HEK293 (cell line): ENCODE measurements at regions not wholly inside any gene's neighbourhood (a gene's known extent, or its start where the extent isn't known, plus 50 kb on each side); places are given as distances from the start of the nearest gene placed in this dataset.

Source experiments
- CTCF ChIA-PET: fragments of 350-600 bp; formaldehyde crosslinking; extraction: SDS; loops from one replicate; lab custom pipeline; 2021; ENCODE audit warnings: antibody characterized with exemption; lab: Yijun Ruan, JAX
- POLR2A ChIA-PET: fragments of 300-600 bp; formaldehyde crosslinking; extraction: SDS; loops from one replicate; lab custom pipeline; 2020; ENCODE audit warnings: antibody characterized with exemption, inconsistent platforms; lab: Yijun Ruan, JAX
- H3K27ac ChIP-seq: fragments of 200-500 bp; sonication (Bioruptor generic); 2 replicates; pipeline ENCODE4 v1.5.1; 2014; ENCODE audit warnings: low read depth, low read length, control low read depth, inconsistent platforms; ENCODE audit errors: extremely low read depth
- H3K36me3 ChIP-seq, 2 experiments: fragments of 200-500 bp in 1 of 2; sonication (Bioruptor generic) in 1 of 2; 1 replicate in 1 of 2; 2 replicates in 1 of 2; pipeline ENCODE4 v1.5.1; 2014 to 2017; ENCODE audit warnings: inconsistent platforms in 2 of 2, low read length in 2 of 2; ENCODE audit not compliant: control insufficient read depth in 2 of 2, insufficient read depth in 1 of 2
- H3K4me1 ChIP-seq: fragments of 200-500 bp; sonication (Bioruptor generic); 2 replicates; pipeline ENCODE4 v1.5.1; 2014; ENCODE audit warnings: mild to moderate bottlenecking, low read length, inconsistent platforms; ENCODE audit not compliant: control insufficient read depth, insufficient read depth
- H3K4me3 ChIP-seq: 2 replicates; pipeline ENCODE4 v1.5.1; 2011; ENCODE audit warnings: low read depth, mild to moderate bottlenecking, control low read depth, low read length, moderate library complexity
- H3K9me3 ChIP-seq: fragments of 200-500 bp; sonication (Bioruptor generic); 2 replicates; pipeline ENCODE4 v1.5.1; 2014; ENCODE audit warnings: low read depth, low read length, inconsistent platforms; ENCODE audit not compliant: control insufficient read depth, insufficient read depth
- GLI4 ChIP-seq: fragments of 450-650 bp; formaldehyde crosslinking; IDR thresholded peaks from 2 replicates; pipeline ENCODE4 v1.5.1; 2016; ENCODE audit warnings: missing biosample characterization, missing genetic modification characterization
- YY1 ChIP-seq: fragments of 450-650 bp; formaldehyde crosslinking; IDR thresholded peaks from 2 replicates; pipeline ENCODE4 v1.5.1; 2018; ENCODE audit warnings: missing biosample characterization, missing genetic modification characterization
- ZBTB21 ChIP-seq: fragments of 450-650 bp; formaldehyde crosslinking; IDR thresholded peaks from 2 replicates; pipeline ENCODE4 v1.5.1; 2017; ENCODE audit warnings: missing biosample characterization, missing genetic modification characterization
- ZFHX2 ChIP-seq: fragments of 450-650 bp; formaldehyde crosslinking; conservative IDR thresholded peaks from 2 replicates; pipeline ENCODE4 v1.5.1; 2016; ENCODE audit warnings: missing biosample characterization, missing genetic modification characterization
- ZNF121 ChIP-seq: fragments of 450-650 bp; formaldehyde crosslinking; IDR thresholded peaks from 2 replicates; pipeline ENCODE4 v1.5.1; 2016; ENCODE audit warnings: missing biosample characterization, missing genetic modification characterization
- ZNF221 ChIP-seq: fragments of 450-650 bp; formaldehyde crosslinking; IDR thresholded peaks from 2 replicates; pipeline ENCODE4 v1.5.1; 2017; ENCODE audit warnings: missing biosample characterization, missing genetic modification characterization, borderline replicate concordance
- ZNF341 ChIP-seq: fragments of 450-650 bp; formaldehyde crosslinking; IDR thresholded peaks from 2 replicates; pipeline ENCODE4; 2016; ENCODE audit warnings: low read depth, missing biosample characterization, missing genetic modification characterization
- ZNF350 ChIP-seq: fragments of 450-650 bp; formaldehyde crosslinking; IDR thresholded peaks from 2 replicates; pipeline ENCODE4 v1.5.0; 2017; ENCODE audit warnings: missing biosample characterization, mild to moderate bottlenecking, missing genetic modification characterization
- ZNF366 ChIP-seq: fragments of 450-650 bp; formaldehyde crosslinking; conservative IDR thresholded peaks from 2 replicates; pipeline ENCODE4 v1.5.1; 2016; ENCODE audit warnings: missing biosample characterization, missing genetic modification characterization
- ZNF37A ChIP-seq: fragments of 450-650 bp; IDR thresholded peaks from 2 replicates; pipeline ENCODE4 v1.5.1; 2018; ENCODE audit warnings: missing biosample characterization, missing genetic modification characterization
- ZNF426 ChIP-seq: fragments of 450-650 bp; formaldehyde crosslinking; IDR thresholded peaks from 2 replicates; pipeline ENCODE4 v1.5.1; 2017; ENCODE audit warnings: missing biosample characterization, missing genetic modification characterization, mild to moderate bottlenecking, inconsistent platforms, moderate library complexity
- ZNF549 ChIP-seq: fragments of 450-650 bp; IDR thresholded peaks from 2 replicates; pipeline ENCODE4 v1.5.1; 2018; ENCODE audit warnings: missing biosample characterization, missing genetic modification characterization, mild to moderate bottlenecking, inconsistent platforms, moderate library complexity
- ZXDB ChIP-seq: fragments of 450-650 bp; formaldehyde crosslinking; IDR thresholded peaks from 2 replicates; pipeline ENCODE4 v1.5.1; 2016; ENCODE audit warnings: missing biosample characterization, missing genetic modification characterization
- TF ChIP-seq, protein P1 (sequence below): fragments of 450-650 bp; IDR thresholded peaks from 2 replicates; pipeline ENCODE4 v1.5.1; 2018; ENCODE audit warnings: missing biosample characterization, mild to moderate bottlenecking, missing genetic modification characterization
- TF ChIP-seq, protein P2 (sequence below): fragments of 450-650 bp; formaldehyde crosslinking; IDR thresholded peaks from 2 replicates; pipeline ENCODE4 v1.5.1; 2016; ENCODE audit warnings: missing biosample characterization, missing genetic modification characterization
- TF ChIP-seq, protein P3 (sequence below): fragments of 450-650 bp; formaldehyde crosslinking; IDR thresholded peaks from 2 replicates; pipeline ENCODE4 v1.5.1; 2017; ENCODE audit warnings: missing biosample characterization, missing genetic modification characterization
- TF ChIP-seq, protein P4 (sequence below): fragments of 450-650 bp; formaldehyde crosslinking; IDR thresholded peaks from 2 replicates; pipeline ENCODE4 v1.5.1; 2016; ENCODE audit warnings: missing biosample characterization, missing genetic modification characterization, borderline replicate concordance

DNA sequence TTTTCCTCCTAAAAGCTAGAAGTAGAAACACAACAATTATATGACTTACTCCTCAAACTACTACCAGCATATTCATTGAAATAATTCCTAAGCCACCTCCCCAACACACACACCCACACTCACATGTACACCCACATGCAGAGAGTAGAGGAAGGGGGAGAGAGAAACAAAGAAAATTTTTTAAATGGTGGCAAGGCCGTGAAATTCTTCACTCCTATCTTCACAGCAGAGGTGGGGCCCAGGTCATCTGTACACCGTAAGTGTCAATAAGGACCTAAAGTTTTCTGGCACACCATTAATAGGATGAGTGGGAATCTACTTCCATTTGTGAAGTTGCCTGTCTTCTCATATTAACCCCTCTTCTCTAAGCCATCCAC lies 73.9 kb upstream of the EGLN3 start:
- CTCF ChIA-PET, result no interaction called here
- POLR2A ChIA-PET, result no interaction called here
- Histone ChIP-seq H3K27ac (no peak overlapping the region), H3K4me3 (no peak overlapping the region), H3K36me3 (no peaks in the 10 kb centered on the region), H3K9me3 (no peaks in the 10 kb centered on the region)
- peak; percentile 29 for TF ChIP-seq ZFHX2 (tag by site-specific recombination)
- TF ChIP-seq, protein P1, sequence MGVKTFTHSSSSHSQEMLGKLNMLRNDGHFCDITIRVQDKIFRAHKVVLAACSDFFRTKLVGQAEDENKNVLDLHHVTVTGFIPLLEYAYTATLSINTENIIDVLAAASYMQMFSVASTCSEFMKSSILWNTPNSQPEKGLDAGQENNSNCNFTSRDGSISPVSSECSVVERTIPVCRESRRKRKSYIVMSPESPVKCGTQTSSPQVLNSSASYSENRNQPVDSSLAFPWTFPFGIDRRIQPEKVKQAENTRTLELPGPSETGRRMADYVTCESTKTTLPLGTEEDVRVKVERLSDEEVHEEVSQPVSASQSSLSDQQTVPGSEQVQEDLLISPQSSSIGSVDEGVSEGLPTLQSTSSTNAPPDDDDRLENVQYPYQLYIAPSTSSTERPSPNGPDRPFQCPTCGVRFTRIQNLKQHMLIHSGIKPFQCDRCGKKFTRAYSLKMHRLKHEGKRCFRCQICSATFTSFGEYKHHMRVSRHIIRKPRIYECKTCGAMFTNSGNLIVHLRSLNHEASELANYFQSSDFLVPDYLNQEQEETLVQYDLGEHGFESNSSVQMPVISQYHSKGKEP (tag by site-specific recombination), result no peak
- TF ChIP-seq ZNF350 (tag by site-specific recombination), result no peak
- TF ChIP-seq, all 188 proteins: peak for 1
- H3K4me1 ChIP-seq, result no peaks in the 10 kb centered on the region

DNA sequence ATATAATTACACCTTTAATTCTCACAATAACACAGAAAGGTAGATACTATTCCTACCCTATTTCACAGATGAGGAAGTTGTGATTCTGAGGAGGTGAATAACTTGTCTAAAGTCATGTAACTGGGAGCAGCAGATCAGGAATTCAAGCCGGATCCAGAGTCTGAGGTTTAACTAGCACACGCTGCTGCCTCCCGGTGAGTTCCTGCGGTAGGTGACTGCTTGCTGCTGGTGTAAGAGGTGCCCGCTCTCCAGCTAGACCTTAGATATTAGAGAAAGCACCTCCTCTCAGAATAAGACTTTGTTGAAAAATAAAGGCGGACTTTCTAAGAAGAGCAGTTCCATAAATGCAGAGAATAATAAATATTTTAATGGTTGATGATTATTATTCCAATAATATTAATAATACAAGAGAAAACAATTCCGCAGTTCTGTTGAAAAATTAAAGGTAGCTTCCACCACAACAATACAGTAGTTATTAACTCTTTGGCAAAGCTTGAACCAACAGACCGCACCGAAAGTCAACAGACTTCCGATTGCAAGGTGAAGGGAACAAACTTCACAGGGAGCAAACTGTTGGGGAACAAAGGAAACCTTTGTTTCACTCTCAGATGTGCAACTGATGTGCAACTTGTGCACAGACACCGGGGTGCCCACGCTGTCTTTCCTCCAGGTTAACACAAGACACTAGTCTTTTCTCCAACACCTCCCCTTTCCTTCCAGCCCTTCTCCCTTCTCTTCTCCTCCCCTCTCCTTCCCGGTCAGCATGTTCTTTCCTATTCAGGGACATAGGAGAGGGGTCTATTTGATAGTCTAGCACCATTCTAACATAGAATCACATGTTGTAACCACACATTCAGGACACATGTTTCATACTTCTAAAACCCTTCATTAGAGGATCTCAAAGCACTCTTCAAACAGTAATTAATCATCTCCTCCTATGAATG lies 73.2 kb upstream of the EGLN3 start:
- H3K9me3 ChIP-seq, result no peaks in the 10 kb centered on the region
- no peak overlapping the region for H3K4me3 ChIP-seq
- POLR2A ChIA-PET, result no interaction called here
- no peaks in the 10 kb centered on the region for H3K36me3 ChIP-seq
- no peak overlapping the region for H3K27ac ChIP-seq
- CTCF ChIA-PET, result no interaction called here
- TF ChIP-seq, protein P2, sequence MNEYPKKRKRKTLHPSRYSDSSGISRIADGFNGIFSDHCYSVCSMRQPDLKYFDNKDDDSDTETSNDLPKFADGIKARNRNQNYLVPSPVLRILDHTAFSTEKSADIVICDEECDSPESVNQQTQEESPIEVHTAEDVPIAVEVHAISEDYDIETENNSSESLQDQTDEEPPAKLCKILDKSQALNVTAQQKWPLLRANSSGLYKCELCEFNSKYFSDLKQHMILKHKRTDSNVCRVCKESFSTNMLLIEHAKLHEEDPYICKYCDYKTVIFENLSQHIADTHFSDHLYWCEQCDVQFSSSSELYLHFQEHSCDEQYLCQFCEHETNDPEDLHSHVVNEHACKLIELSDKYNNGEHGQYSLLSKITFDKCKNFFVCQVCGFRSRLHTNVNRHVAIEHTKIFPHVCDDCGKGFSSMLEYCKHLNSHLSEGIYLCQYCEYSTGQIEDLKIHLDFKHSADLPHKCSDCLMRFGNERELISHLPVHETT (tag by site-specific recombination), result no peak
- TF ChIP-seq ZNF221 (no peak), GLI4 (tag by site-specific recombination) (no peak), ZNF426 (tag by site-specific recombination) (no peak), ZNF366 (tag by site-specific recombination) (no peak)
- TF ChIP-seq, protein P1 (tag by site-specific recombination), result no peak
- H3K4me1 ChIP-seq, result no peaks in the 10 kb centered on the region

DNA sequence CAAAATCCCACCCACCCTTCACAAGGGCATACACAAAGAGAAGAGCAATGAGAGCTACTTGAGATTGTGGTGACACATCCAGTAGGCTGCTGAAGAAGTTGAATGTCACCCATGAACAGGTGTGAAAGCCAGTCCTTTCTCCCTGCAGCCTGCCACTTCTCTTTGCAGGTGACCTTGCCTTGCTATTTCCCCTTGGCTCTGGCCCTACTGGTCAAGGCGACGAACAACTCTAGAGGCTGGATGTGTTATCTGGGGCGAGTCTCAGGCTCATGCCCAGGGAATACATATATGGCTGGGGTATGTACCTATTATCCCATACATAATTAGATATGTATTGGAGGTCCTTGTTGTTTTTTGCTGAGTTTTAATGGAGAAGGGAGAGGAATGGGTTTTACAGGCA lies 70.2 kb upstream of the EGLN3 start:
- no peak for TF ChIP-seq ZXDB (tag by site-specific recombination)
- no peak for TF ChIP-seq ZNF341
- TF ChIP-seq YY1 (tag by site-specific recombination), result no peak
- TF ChIP-seq, protein P2 (tag by site-specific recombination), result no peak
- TF ChIP-seq ZBTB21 (tag by site-specific recombination), result no peak
- TF ChIP-seq, protein P3, sequence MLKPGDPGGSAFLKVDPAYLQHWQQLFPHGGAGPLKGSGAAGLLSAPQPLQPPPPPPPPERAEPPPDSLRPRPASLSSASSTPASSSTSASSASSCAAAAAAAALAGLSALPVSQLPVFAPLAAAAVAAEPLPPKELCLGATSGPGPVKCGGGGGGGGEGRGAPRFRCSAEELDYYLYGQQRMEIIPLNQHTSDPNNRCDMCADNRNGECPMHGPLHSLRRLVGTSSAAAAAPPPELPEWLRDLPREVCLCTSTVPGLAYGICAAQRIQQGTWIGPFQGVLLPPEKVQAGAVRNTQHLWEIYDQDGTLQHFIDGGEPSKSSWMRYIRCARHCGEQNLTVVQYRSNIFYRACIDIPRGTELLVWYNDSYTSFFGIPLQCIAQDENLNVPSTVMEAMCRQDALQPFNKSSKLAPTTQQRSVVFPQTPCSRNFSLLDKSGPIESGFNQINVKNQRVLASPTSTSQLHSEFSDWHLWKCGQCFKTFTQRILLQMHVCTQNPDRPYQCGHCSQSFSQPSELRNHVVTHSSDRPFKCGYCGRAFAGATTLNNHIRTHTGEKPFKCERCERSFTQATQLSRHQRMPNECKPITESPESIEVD (tag by site-specific recombination), result no peak
- TF ChIP-seq ZNF121, result no peak
- no peak for TF ChIP-seq ZNF37A (tag by site-specific recombination)
- TF ChIP-seq, protein P4, sequence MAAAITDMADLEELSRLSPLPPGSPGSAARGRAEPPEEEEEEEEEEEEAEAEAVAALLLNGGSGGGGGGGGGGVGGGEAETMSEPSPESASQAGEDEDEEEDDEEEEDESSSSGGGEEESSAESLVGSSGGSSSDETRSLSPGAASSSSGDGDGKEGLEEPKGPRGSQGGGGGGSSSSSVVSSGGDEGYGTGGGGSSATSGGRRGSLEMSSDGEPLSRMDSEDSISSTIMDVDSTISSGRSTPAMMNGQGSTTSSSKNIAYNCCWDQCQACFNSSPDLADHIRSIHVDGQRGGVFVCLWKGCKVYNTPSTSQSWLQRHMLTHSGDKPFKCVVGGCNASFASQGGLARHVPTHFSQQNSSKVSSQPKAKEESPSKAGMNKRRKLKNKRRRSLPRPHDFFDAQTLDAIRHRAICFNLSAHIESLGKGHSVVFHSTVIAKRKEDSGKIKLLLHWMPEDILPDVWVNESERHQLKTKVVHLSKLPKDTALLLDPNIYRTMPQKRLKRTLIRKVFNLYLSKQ (tag by site-specific recombination), result no peak
- TF ChIP-seq ZNF549, result no peak
- TF ChIP-seq, all 188 proteins: peak for 0
- H3K9me3 ChIP-seq, result no peaks in the 10 kb centered on the region
- H3K27ac ChIP-seq, result no peak overlapping the region
- no peaks in the 10 kb centered on the region for H3K4me1 ChIP-seq
- ChIA-PET POLR2A (no interaction called here), CTCF (interaction anchor here (1.0 kb wide), 1 partner anchor 8 kb away, joined by 3 read pairs; no protein-coding TSS in a partner anchor)
- H3K4me3 ChIP-seq, result no peak overlapping the region
- no peaks in the 10 kb centered on the region for H3K36me3 ChIP-seq
